OCI-LY7 (cell line): ENCODE measurements at regions not wholly inside any gene's neighbourhood (a gene's known extent, or its start where the extent isn't known, plus 50 kb on each side); places are given as distances from the start of the nearest gene placed in this dataset.

Source experiments
- BruUV-seq: library from RNA; stranded (reverse); fragments of 400-500 nt; replicated peaks from 2 replicates; lab custom pipeline; 2021; lab: Mats Ljungman, UMichigan
- CTCF ChIA-PET: fragments of 300-600 bp; sonication (Branson Sonifier 250); formaldehyde crosslinking; loops from one replicate; lab custom pipeline; 2022; ENCODE audit warnings: antibody characterized with exemption; ENCODE audit not compliant: unreplicated experiment; lab: Charles Lee
- POLR2A ChIA-PET: fragments of 300-600 bp; sonication (Branson Sonifier 250); formaldehyde crosslinking; loops from one replicate; lab custom pipeline; 2022; ENCODE audit warnings: antibody characterized with exemption; lab: Charles Lee
- DNase-seq: peaks from one replicate; pipeline ENCODE4 v3.0.0-alpha.2; 2015; ENCODE audit warnings: low spot score
- H2AFZ ChIP-seq: fragments of 200-600 bp; sonication (generic), shearing (Covaris generic); 2 replicates; pipeline ENCODE4 v1.6.1; 2014; ENCODE audit warnings: mild to moderate bottlenecking, antibody characterized with exemption, low read length, moderate library complexity
- H3K27ac ChIP-seq: fragments of 200-600 bp; sonication (generic); 2 replicates; pipeline ENCODE4 v1.5.1; 2014; ENCODE audit warnings: mixed run types, low read depth, mild to moderate bottlenecking, moderate library complexity, low read length, inconsistent platforms; ENCODE audit not compliant: poor library complexity, severe bottlenecking
- H3K36me3 ChIP-seq: fragments of 200-600 bp; sonication (generic); 2 replicates; pipeline ENCODE4 v1.6.1; 2014; ENCODE audit warnings: mild to moderate bottlenecking, antibody characterized with exemption, low read length, moderate library complexity, mixed read lengths; ENCODE audit not compliant: insufficient read depth
- H3K4me1 ChIP-seq: fragments of 200-600 bp; sonication (generic); 2 replicates; pipeline ENCODE4 v1.5.1; 2014; ENCODE audit warnings: mild to moderate bottlenecking, low read length; ENCODE audit not compliant: insufficient read depth, poor library complexity, severe bottlenecking
- H3K4me2 ChIP-seq: fragments of 200-600 bp; sonication (generic); 2 replicates; pipeline ENCODE4 v1.6.1; 2014; ENCODE audit warnings: mild to moderate bottlenecking, low read length
- H3K4me3 ChIP-seq: fragments of 200-600 bp; sonication (generic); 2 replicates; pipeline ENCODE4 v1.5.1; 2014; ENCODE audit warnings: mild to moderate bottlenecking, low read depth, low read length; ENCODE audit not compliant: poor library complexity, severe bottlenecking
- H3K79me2 ChIP-seq: fragments of 200-600 bp; sonication (generic); 2 replicates; pipeline ENCODE4 v1.6.1; 2016; ENCODE audit warnings: low read depth, mild to moderate bottlenecking, low read length, moderate library complexity, mixed read lengths; ENCODE audit not compliant: insufficient read depth
- H3K9me2 ChIP-seq: fragments of 200-600 bp; sonication (generic); 2 replicates; pipeline ENCODE4 v1.6.1; 2016; ENCODE audit warnings: mild to moderate bottlenecking, low read length, mixed read lengths; ENCODE audit not compliant: insufficient read depth
- H3K9me3 ChIP-seq: fragments of 200-600 bp; sonication (generic); 2 replicates; pipeline ENCODE4 v1.6.1; 2014; ENCODE audit warnings: mild to moderate bottlenecking, mixed run types, low read length, mixed read lengths
- H4K20me1 ChIP-seq: fragments of 200-600 bp; sonication (generic); 2 replicates; pipeline ENCODE4 v1.6.1; 2014; ENCODE audit warnings: mild to moderate bottlenecking, antibody characterized with exemption, low read length, moderate library complexity, mixed read lengths; ENCODE audit not compliant: insufficient read depth
- CTCF ChIP-seq: fragments of 200-600 bp; sonication (generic); conservative IDR thresholded peaks from 2 replicates; pipeline ENCODE4 v1.5.1; 2014; ENCODE audit warnings: mild to moderate bottlenecking, antibody characterized with exemption, low read length, moderate library complexity, mixed read lengths
- EZH2phosphoT487 ChIP-seq: fragments of 200-600 bp; sonication (generic); IDR thresholded peaks from 2 replicates; pipeline ENCODE4 v1.6.1; 2018; ENCODE audit warnings: low read depth, borderline replicate concordance, mild to moderate bottlenecking, mixed run types, antibody characterized with exemption, low read length, moderate library complexity, mixed read lengths
- intact Hi-C: fragments of 100-400 bp; cut with micrococcal nuclease; formaldehyde crosslinking; loops from one replicate; pipeline ENCODE4 v1.10.0; 2022; ENCODE audit not compliant: unreplicated experiment

DNA sequence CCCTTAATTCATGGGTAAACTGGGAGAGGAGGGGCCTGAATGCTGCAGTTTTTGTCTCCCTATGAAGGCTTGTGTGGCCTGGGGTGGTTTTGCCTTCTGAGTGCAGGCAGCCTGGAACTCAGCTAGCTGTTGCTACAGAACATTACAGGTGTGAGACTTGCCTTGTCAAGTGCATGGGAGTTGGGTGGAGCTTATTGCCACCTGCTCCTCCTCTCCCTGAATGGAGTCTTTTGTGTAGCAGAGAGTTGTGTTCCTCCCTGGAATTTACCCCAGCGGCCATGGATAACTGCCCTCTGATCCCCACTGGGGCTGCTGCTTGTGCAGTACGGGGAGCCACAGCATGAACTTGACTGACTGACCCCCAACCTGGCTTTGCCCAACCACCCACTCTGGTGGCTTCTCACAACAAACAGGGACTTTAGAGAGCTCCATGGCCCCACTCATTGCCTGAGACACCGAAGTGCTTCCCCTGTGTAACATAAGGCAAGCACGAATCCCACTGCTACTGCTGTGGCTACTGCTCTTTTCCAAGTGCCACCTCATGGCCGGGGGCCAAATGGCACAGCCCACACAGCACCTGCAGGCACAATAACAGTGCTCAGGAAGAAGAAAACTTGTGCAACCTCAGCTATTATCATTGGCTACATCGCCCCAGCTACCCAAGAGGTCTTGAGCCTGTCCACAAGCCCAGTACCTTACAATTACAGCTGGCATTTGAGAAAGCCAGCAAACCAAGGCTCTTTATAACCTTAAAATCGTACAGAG is 942.9 kb downstream of the CDH18 start:
- TF ChIP-seq EZH2phosphoT487, result no peak
- TF ChIP-seq CTCF, result no peak
- no peaks in the 10 kb centered on the region for H3K9me2 ChIP-seq
- no peaks in the 10 kb centered on the region for H3K9me3 ChIP-seq
- no peak overlapping the region for H3K4me2 ChIP-seq
- CTCF ChIA-PET, result interaction anchor here (1.2 kb wide), 1 partner anchor 10 kb away, joined by 3 read pairs; no protein-coding TSS in a partner anchor
- no peak overlapping the region for H3K27ac ChIP-seq
- no peaks in the 10 kb centered on the region for H4K20me1 ChIP-seq
- no peak for DNase-seq
- H3K4me1 ChIP-seq, result no peaks in the 10 kb centered on the region
- BruUV-seq, result no TSS peak
- H3K36me3 ChIP-seq, result no peaks in the 10 kb centered on the region
- H2AFZ ChIP-seq, result peak overlapping the region; percentile 48; the same call in 1 of the 2 replicates
- intact Hi-C loops, result loop anchor here (10.0 kb wide), 1 partner anchor 220 kb away; no protein-coding TSS in a partner anchor
- no peaks in the 10 kb centered on the region for H3K79me2 ChIP-seq
- H3K4me3 ChIP-seq, result no peak overlapping the region
- POLR2A ChIA-PET, result interaction anchor here (0.6 to 1.8 kb wide), 9 partner anchors 12 to 661 kb away, joined by 3 to 5 read pairs (median 3); no protein-coding TSS in a partner anchor

DNA sequence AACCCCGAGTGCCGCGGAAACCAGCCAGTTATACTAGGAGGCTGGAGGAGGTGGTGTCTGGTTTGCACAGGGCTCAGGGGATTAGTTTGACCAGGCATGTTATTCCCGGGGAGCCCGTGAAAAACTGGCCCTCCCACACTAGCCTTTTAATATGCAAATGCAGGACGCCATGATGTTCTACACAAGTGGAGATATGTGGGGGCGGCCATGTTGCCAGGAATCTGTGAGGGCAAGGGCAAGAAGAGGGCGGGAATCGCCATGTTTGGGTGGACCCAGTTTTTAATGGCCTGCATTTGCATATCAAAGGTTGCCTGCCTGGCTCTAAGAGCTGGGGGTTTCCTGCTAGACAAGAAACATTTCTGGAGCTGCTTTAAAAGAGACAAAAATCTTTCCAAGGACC is 940.7 kb downstream of the CDH18 start:
- intact Hi-C loops, result loop anchor here (10.0 kb wide), 1 partner anchor 218 kb away; no protein-coding TSS in a partner anchor
- POLR2A ChIA-PET, result interaction anchor here (1.2 kb wide), 1 partner anchor 114 kb away, joined by 3 read pairs; no protein-coding TSS in a partner anchor
- no peak overlapping the region for H3K4me2 ChIP-seq
- H3K36me3 ChIP-seq, result no peaks in the 10 kb centered on the region
- DNase-seq, result no peak
- no peak overlapping the region for H2AFZ ChIP-seq
- H3K27ac ChIP-seq, result no peak overlapping the region
- no peaks in the 10 kb centered on the region for H3K9me2 ChIP-seq
- no peaks in the 10 kb centered on the region for H3K79me2 ChIP-seq
- no TSS peak for BruUV-seq
- no peak overlapping the region for H3K4me3 ChIP-seq
- no peaks in the 10 kb centered on the region for H3K4me1 ChIP-seq
- no peaks in the 10 kb centered on the region for H4K20me1 ChIP-seq
- no peak for TF ChIP-seq CTCF
- TF ChIP-seq EZH2phosphoT487, result no peak
- CTCF ChIA-PET, result no interaction called here
- H3K9me3 ChIP-seq, result no peaks in the 10 kb centered on the region

- POLR2A ChIA-PET, result no interaction called here
- H3K9me2 ChIP-seq, result no peaks in the 10 kb centered on the region
- H3K79me2 ChIP-seq, result no peaks in the 10 kb centered on the region
- TF ChIP-seq CTCF (no peak), EZH2phosphoT487 (no peak)
- no peak overlapping the region for H3K4me3 ChIP-seq
- H3K9me3 ChIP-seq, result no peaks in the 10 kb centered on the region
- no peaks in the 10 kb centered on the region for H3K4me1 ChIP-seq
- DNase-seq, result no peak
- CTCF ChIA-PET, result no interaction called here
- H4K20me1 ChIP-seq, result no peaks in the 10 kb centered on the region
- no peak overlapping the region for H3K27ac ChIP-seq
- no peak overlapping the region for H2AFZ ChIP-seq
- BruUV-seq, result no TSS peak
- H3K36me3 ChIP-seq, result no peaks in the 10 kb centered on the region
- intact Hi-C loops, result loop anchor here (10.0 kb wide), 1 partner anchor 216 kb away; no protein-coding TSS in a partner anchor
- H3K4me2 ChIP-seq, result no peak overlapping the region
Observed at GRCh38 chr5:19048726-19049125, 939.3 kb downstream of the CDH18 start.
